Stomach (tissue), 8 donors: ENCODE measurements at regions not wholly inside any gene's neighbourhood (a gene's known extent, or its start where the extent isn't known, plus 50 kb on each side); places are given as distances from the start of the nearest gene placed in this dataset.

Experiments
- DNase-seq, 2 donors: peaks; one replicate each; pipeline versions ENCODE4 v3.0.0 to v3.0.0-alpha.2; 2013 to 2019
- H3K27ac ChIP-seq, 5 donors: fragments of 200-600 bp in 4 of 5; sonication (generic) in 4 of 5; one replicate each; pipeline ENCODE4 v1.5.1; 2013 to 2019; ENCODE audit warnings: mild to moderate bottlenecking in 1 of 5, moderate library complexity in 1 of 5
- H3K27me3 ChIP-seq, 3 donors: fragments of 200-600 bp; sonication (generic); one replicate each; pipeline ENCODE4 v1.5.1; 2017 to 2019; ENCODE audit warnings: mixed run types in 1 of 3
- H3K36me3 ChIP-seq, 4 donors: fragments of 200-600 bp; sonication (generic); 1 replicate in 3 of 4; 2 replicates in 1 of 4; pipeline ENCODE4 v1.5.1; 2016 to 2019
- H3K4me1 ChIP-seq, 4 donors: fragments of 200-600 bp; sonication (generic); one replicate each; pipeline ENCODE4 v1.5.1; 2016 to 2019
- H3K4me3 ChIP-seq, 4 donors: fragments of 200-600 bp; sonication (generic) in 3 of 4; one replicate each; pipeline ENCODE4 v1.5.1; 2016 to 2019; ENCODE audit warnings: mild to moderate bottlenecking in 1 of 4
- H3K9me3 ChIP-seq, 4 donors: fragments of 200-600 bp; sonication (generic); one replicate each; pipeline ENCODE4 v1.5.1; 2016 to 2019
- CTCF ChIP-seq, 7 experiments: fragments of 450-650 bp in 4 of 7; fragments of 200-600 bp in 3 of 7; sonication (generic) in 3 of 7; IDR thresholded peaks; one replicate each; pipeline ENCODE4 v1.5.1; 2016 to 2019; ENCODE audit warnings: antibody characterized with exemption in 7 of 7, control low read depth in 2 of 7, mild to moderate bottlenecking in 1 of 7
- EP300 ChIP-seq: sonication (generic); formaldehyde crosslinking; IDR thresholded peaks from one replicate; pipeline ENCODE4 v1.6.1; 2017; ENCODE audit warnings: antibody characterized with exemption
- POLR2A ChIP-seq, 4 donors: fragments of 450-650 bp; IDR thresholded peaks; one replicate each; pipeline ENCODE4 v1.6.1; 2016; ENCODE audit warnings: antibody characterized with exemption in 4 of 4, control low read depth in 2 of 4, mild to moderate bottlenecking in 1 of 4, moderate library complexity in 1 of 4
- POLR2AphosphoS5 ChIP-seq, 3 donors: sonication (generic); formaldehyde crosslinking; IDR thresholded peaks; one replicate each; pipeline ENCODE4 v1.6.1; 2016; ENCODE audit warnings: antibody characterized with exemption in 3 of 3
- WGBS, 5 donors: extraction: QIAGEN DNeasy Blood & Tissue Kit in 3 of 5; methylation state at CpG; one replicate each; pipeline versions ENCODE4 v1.1.5 to v1.1.7; 2013 to 2018; 5-methylcytosine and 5-hydroxymethylcytosine counted together
- intact Hi-C: fragments of 100-400 bp; cut with DNase I; formaldehyde crosslinking; loops from one replicate; pipeline ENCODE4 v1.15.1; 2023; ENCODE audit warnings: low total_unique reads
- donor health status: healthy with polysubstance abuse.
- donor health status: Bipolar disorder and iron deficiency.
- donor health status: healthy.

GRCh38 chr14:88955455-88955854, 131.0 kb downstream of the TTC8 start:
- 50 to 61% (median 57%) methylated on average over 2 of the region's 2 CpGs for WGBS, 5 donors
- Histone ChIP-seq H3K4me1 (no peaks in the 10 kb centered on the region), H3K9me3 (peaks cover 0 to 17% (median 10%) of the 10 kb centered on the region in 4 donors), H3K27me3 (no peaks in the 10 kb centered on the region), H3K27ac (no peak overlapping the region), H3K36me3 (no peaks in the 10 kb centered on the region), H3K4me3 (no peak overlapping the region)
- DNase-seq = no peak
- TF ChIP-seq EP300 = no peak
- no peak for TF ChIP-seq POLR2A (IDR thresholded peaks at IDR 0.05)
- TF ChIP-seq POLR2AphosphoS5 (IDR thresholded peaks at IDR 0.05) = no peak
- TF ChIP-seq CTCF (IDR thresholded peaks at IDR 0.05) = no peak
- intact Hi-C loops = no loop called here

- Histone ChIP-seq H3K36me3 (no peaks in the 10 kb centered on the region), H3K27me3 (peaks cover 0 to 3% (median 0%) of the 10 kb centered on the region in 3 donors), H3K4me3 (no peak overlapping the region), H3K9me3 (no peaks in the 10 kb centered on the region), H3K27ac (no peak overlapping the region), H3K4me1 (peaks cover 0 to 5% (median 0%) of the 10 kb centered on the region in 4 donors)
- WGBS, 5 donors = 44 to 66% (median 55%) methylated on average over 5 of the region's 5 CpGs
- intact Hi-C loops = no loop called here
- TF ChIP-seq POLR2AphosphoS5 (IDR thresholded peaks at IDR 0.05) (no peak), POLR2A (IDR thresholded peaks at IDR 0.05) (no peak), CTCF (IDR thresholded peaks at IDR 0.05) (no peak), EP300 (no peak)
- no peak for DNase-seq
Observed at GRCh38 chr14:88960496-88960895, 136.0 kb downstream of the TTC8 start.

GRCh38 chr14:88961214-88961613, 136.8 kb downstream of the TTC8 start:
- Histone ChIP-seq H3K36me3 (no peaks in the 10 kb centered on the region), H3K4me1 (peaks cover 0 to 5% (median 0%) of the 10 kb centered on the region in 4 donors), H3K27me3 (peaks cover 0 to 3% (median 0%) of the 10 kb centered on the region in 3 donors), H3K27ac (no peak overlapping the region), H3K9me3 (no peaks in the 10 kb centered on the region), H3K4me3 (no peak overlapping the region)
- no peak for TF ChIP-seq POLR2A (IDR thresholded peaks at IDR 0.05)
- TF ChIP-seq EP300 = no peak
- no peak for TF ChIP-seq CTCF (IDR thresholded peaks at IDR 0.05)
- no peak for TF ChIP-seq POLR2AphosphoS5 (IDR thresholded peaks at IDR 0.05)
- DNase-seq = no peak
- 34 to 59% (median 41%) methylated on average over 3 of the region's 3 CpGs for WGBS, 5 donors
- intact Hi-C loops = no loop called here

- TF ChIP-seq EP300 = no peak
- TF ChIP-seq CTCF (IDR thresholded peaks at IDR 0.05) = no peak
- no peak for TF ChIP-seq POLR2AphosphoS5 (IDR thresholded peaks at IDR 0.05)
- TF ChIP-seq POLR2A (IDR thresholded peaks at IDR 0.05) = no peak
Observed at GRCh38 chr14:88962356-88962755, 137.9 kb downstream of the TTC8 start.

More at GRCh38 chr14:88962356-88962755, 137.9 kb downstream of the TTC8 start:
- 80 to 96% (median 90%) methylated on average over 4 of the region's 4 CpGs for WGBS, 5 donors
- DNase-seq = no peak
- no peaks in the 10 kb centered on the region for H3K36me3 ChIP-seq
- H3K4me3 ChIP-seq = no peak overlapping the region
- H3K9me3 ChIP-seq = no peaks in the 10 kb centered on the region
- H3K27me3 ChIP-seq = peaks cover 0 to 3% (median 0%) of the 10 kb centered on the region in 3 donors
- H3K27ac ChIP-seq = no peak overlapping the region
- intact Hi-C loops = no loop called here
- peaks cover 0 to 5% (median 0%) of the 10 kb centered on the region in 4 donors for H3K4me1 ChIP-seq
